ENCODE measurements at regions not wholly inside any gene's neighbourhood (a gene's known extent, or its start where the extent isn't known, plus 50 kb on each side); places are given as distances from the start of the nearest gene placed in this dataset.
"Not testable (repeated sequence)": the region's sequence is repeated elsewhere in the genome, so short reads cannot be mapped to it uniquely, and the experiment has no call there.

DNA sequence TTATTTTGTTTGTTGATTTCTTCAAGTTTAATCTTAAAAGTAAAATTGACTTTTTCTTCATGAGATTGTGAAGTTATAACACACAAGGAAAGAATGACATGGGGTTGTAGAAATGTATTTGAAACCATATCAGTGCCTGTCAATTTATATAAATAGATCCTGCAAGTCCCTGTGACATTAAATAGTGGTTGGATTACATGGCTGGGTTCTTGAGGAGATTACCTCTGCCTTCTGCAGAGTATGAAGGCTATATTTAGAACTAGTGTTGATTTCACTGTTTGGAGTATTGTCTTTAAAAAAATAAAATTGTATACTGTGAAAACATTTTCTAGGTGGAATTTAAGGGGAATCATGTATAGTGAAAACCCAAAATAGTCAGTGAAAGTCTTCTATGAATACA is 385.8 kb upstream of the SMIM30 start:
- ChIA-PET CTCF (no interaction called here), POLR2A (no interaction called here)

DNA sequence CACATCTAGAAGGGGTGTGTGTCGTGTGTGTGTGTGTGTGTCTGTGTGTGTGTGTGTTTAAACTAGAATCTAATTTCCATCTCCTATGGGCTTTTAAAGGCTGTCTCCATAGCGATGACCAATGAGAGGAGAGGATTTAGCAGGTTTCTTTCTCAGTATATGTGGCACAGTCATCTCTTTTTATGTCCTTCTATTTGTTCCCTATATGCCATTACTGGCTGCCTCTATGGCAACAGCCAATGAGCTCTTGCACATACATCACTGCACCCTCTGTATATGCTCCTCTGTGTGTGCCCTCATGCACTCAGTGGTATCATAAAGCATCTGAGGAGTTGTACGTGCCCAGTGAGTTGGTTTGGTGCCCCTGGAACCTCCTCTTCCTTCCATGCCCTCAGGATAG is 378.2 kb upstream of the SMIM30 start:
- H3K27ac ChIP-seq (ENCODE audit: low read depth, low read length); H3K9me3 ChIP-seq (ENCODE audit: control insufficient read depth, insufficient read depth, low read length); POLR2A ChIA-PET; H3K27me3 ChIP-seq (ENCODE audit: control insufficient read depth, insufficient read depth, low read length); DNase-seq (ENCODE audit: low read depth, low spot score); H3K4me3 ChIP-seq (ENCODE audit: low read depth, low read length); CTCF ChIA-PET: not testable (repeated sequence)

More for the DNA sequence above, 385.8 kb upstream of the SMIM30 start:
- no peaks in the 10 kb centered on the region for H3K9me3 ChIP-seq (ENCODE audit: control insufficient read depth, insufficient read depth, low read length)
- TF ChIP-seq, protein P1, sequence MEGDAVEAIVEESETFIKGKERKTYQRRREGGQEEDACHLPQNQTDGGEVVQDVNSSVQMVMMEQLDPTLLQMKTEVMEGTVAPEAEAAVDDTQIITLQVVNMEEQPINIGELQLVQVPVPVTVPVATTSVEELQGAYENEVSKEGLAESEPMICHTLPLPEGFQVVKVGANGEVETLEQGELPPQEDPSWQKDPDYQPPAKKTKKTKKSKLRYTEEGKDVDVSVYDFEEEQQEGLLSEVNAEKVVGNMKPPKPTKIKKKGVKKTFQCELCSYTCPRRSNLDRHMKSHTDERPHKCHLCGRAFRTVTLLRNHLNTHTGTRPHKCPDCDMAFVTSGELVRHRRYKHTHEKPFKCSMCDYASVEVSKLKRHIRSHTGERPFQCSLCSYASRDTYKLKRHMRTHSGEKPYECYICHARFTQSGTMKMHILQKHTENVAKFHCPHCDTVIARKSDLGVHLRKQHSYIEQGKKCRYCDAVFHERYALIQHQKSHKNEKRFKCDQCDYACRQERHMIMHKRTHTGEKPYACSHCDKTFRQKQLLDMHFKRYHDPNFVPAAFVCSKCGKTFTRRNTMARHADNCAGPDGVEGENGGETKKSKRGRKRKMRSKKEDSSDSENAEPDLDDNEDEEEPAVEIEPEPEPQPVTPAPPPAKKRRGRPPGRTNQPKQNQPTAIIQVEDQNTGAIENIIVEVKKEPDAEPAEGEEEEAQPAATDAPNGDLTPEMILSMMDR (IDR thresholded peaks at IDR 0.05; ENCODE audit: low read depth, low read length), result no peak
- no peak overlapping the region for H3K27ac ChIP-seq (ENCODE audit: low read depth, low read length)
- H3K27me3 ChIP-seq (ENCODE audit: control insufficient read depth, insufficient read depth, low read length), result no peaks in the 10 kb centered on the region
- no peak overlapping the region for H3K4me3 ChIP-seq (ENCODE audit: low read depth, low read length)
- DNase-seq (ENCODE audit: low read depth, low spot score), result no peak

- H3K9me3 ChIP-seq (ENCODE audit: control insufficient read depth, insufficient read depth, low read length); H3K27me3 ChIP-seq (ENCODE audit: control insufficient read depth, insufficient read depth, low read length); CTCF ChIA-PET; H3K27ac ChIP-seq (ENCODE audit: low read depth, low read length); POLR2A ChIA-PET; H3K4me3 ChIP-seq (ENCODE audit: low read depth, low read length); DNase-seq (ENCODE audit: low read depth, low spot score): not testable (repeated sequence)
Observed at GRCh38 chr7:113494797-113495566, 376.6 kb upstream of the SMIM30 start.

GRCh38 chr7:113491305-113491704 is 373.0 kb upstream of the SMIM30 start:
- Histone ChIP-seq H3K27ac (ENCODE audit: low read depth, low read length) (no peak overlapping the region), H3K9me3 (ENCODE audit: control insufficient read depth, insufficient read depth, low read length) (peaks cover 6% of the 10 kb centered on the region; the same call in 1 of the 2 replicates), H3K27me3 (ENCODE audit: control insufficient read depth, insufficient read depth, low read length) (no peaks in the 10 kb centered on the region), H3K4me3 (ENCODE audit: low read depth, low read length) (no peak overlapping the region)
- DNase-seq (ENCODE audit: low read depth, low spot score), result no peak
- POLR2A ChIA-PET, result no interaction called here
- CTCF ChIA-PET, result no interaction called here
- TF ChIP-seq, protein P1 (IDR thresholded peaks at IDR 0.05; ENCODE audit: low read depth, low read length), result no peak

DNA sequence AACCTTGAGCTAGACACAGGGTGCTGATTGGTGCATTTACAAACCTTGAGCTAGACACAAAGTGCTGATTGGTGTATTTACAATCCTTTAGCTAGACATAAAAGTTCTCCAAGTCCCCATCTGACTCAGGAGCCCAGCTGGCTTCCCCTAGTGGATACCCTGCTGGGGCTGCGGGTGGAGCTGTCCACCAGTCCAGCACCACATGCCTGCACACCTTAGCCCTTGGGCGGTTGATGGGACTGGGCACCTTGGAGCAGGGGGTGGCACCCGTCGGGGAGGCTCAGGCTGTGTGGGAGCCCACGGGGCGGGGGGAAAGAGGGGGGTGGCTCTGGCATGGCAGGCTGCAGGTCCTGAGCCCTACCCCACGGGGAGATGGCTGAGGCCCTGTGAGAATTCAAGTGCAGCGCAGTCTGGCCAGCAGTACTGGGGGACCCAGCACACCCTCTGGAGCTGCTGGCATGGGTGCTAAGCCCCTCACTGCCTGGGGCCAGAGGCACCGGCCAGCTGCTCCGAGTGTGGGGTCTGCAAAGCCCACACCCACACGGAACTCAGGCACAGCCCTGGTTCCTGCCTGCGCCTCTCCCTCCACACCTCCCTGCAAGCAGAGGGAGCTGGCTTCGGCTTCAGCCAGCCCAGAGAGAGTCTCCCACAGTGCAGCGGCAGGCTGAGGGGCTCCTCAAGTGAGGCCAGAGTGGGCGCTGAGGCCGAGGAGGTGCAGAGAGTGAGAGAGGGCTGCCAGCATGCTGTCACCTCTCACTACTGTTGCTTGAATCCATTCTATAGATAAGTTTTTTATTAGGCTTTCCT is 369.8 kb upstream of the SMIM30 start:
- no peak overlapping the region for H3K27ac ChIP-seq (ENCODE audit: low read depth, low read length)
- TF ChIP-seq, protein P1 (IDR thresholded peaks at IDR 0.05; ENCODE audit: low read depth, low read length), result no peak
- ChIA-PET POLR2A (no interaction called here), CTCF (no interaction called here)
- H3K9me3 ChIP-seq (ENCODE audit: control insufficient read depth, insufficient read depth, low read length), result peaks cover 6% of the 10 kb centered on the region; the same call in 1 of the 2 replicates
- H3K4me3 ChIP-seq (ENCODE audit: low read depth, low read length), result no peak overlapping the region
- H3K27me3 ChIP-seq (ENCODE audit: control insufficient read depth, insufficient read depth, low read length), result no peaks in the 10 kb centered on the region
- no peak for DNase-seq (ENCODE audit: low read depth, low spot score)

DNA sequence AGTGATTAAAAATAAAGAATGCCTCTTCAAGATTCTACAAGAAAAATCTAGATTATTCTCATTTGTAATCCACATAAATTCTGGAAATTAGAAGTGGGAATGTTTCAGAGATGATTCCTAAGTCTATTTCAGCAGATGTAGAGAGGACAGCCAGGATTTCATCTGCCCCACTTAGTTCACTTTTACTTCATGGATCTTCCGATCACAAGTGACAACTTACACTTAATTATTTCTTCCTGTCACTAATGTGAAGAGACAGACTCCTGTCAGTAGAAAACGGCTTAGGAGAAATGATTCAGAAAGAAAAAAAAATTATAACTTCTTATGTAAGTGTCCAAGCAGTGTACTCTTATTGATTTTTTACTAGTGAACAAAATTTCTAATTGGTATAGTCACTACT is 368.2 kb upstream of the SMIM30 start:
- TF ChIP-seq, protein P1 (IDR thresholded peaks at IDR 0.05; ENCODE audit: low read depth, low read length), result no peak
- ChIA-PET CTCF (no interaction called here), POLR2A (no interaction called here)
- H3K4me3 ChIP-seq (ENCODE audit: low read depth, low read length), result no peak overlapping the region
- peaks cover 6% of the 10 kb centered on the region; the same call in 1 of the 2 replicates for H3K9me3 ChIP-seq (ENCODE audit: control insufficient read depth, insufficient read depth, low read length)
- no peak for DNase-seq (ENCODE audit: low read depth, low spot score)
- H3K27me3 ChIP-seq (ENCODE audit: control insufficient read depth, insufficient read depth, low read length), result no peaks in the 10 kb centered on the region
- no peak overlapping the region for H3K27ac ChIP-seq (ENCODE audit: low read depth, low read length)

Data from AG04450 (cell line).